ENCODE measurements at regions not wholly inside any gene's neighbourhood (a gene's known extent, or its start where the extent isn't known, plus 50 kb on each side); places are given as distances from the start of the nearest gene placed in this dataset.

- TF ChIP-seq EZH2 (IDR thresholded peaks at IDR 0.05; ENCODE audit: borderline replicate concordance, insufficient read depth, low read depth, low read length, poor library complexity, severe bottlenecking) (no peak), CTCF (IDR thresholded peaks at IDR 0.05) (no peak)
- Histone ChIP-seq H4K20me1 (ENCODE audit: control insufficient read depth, insufficient read depth, low read length, poor library complexity, severe bottlenecking) (no peaks in the 10 kb centered on the region), H3K4me2 (replicated peaks; ENCODE audit: low read depth, low read length, poor library complexity, severe bottlenecking) (no peak overlapping the region), H2AFZ (ENCODE audit: insufficient read depth, low read depth, low read length, poor library complexity, severe bottlenecking) (no peak overlapping the region), H3K79me2 (ENCODE audit: control insufficient read depth, insufficient read depth, low read length) (no peaks in the 10 kb centered on the region), H3K9ac (ENCODE audit: low read length) (no peak overlapping the region), H3K4me3 (ENCODE audit: control extremely low read depth in 1 of 5, extremely low read depth in 1 of 5, insufficient read depth in 1 of 5, low read depth in 2 of 5, low read length in 4 of 5) (no peak overlapping the region), H3K4me1 (ENCODE audit: control insufficient read depth in 2 of 2, insufficient read depth in 2 of 2, low read length in 2 of 2) (no peaks in the 10 kb centered on the region), H3K27me3 (replicated peaks in 1 of 4; ENCODE audit: control extremely low read depth in 1 of 4, control insufficient read depth in 3 of 4, insufficient read depth in 4 of 4, low read length in 3 of 4) (no peaks in the 10 kb centered on the region), H3K27ac (ENCODE audit: low read length in 2 of 2) (no peak overlapping the region), H3K9me3 (ENCODE audit: control extremely low read depth in 1 of 3, control insufficient read depth in 2 of 3, insufficient read depth in 1 of 3, low read length in 2 of 3) (no peaks in the 10 kb centered on the region), H3K36me3 (replicated peaks in 1 of 2; ENCODE audit: control extremely low read depth in 1 of 2, control insufficient read depth in 1 of 2, extremely low read depth in 1 of 2, insufficient read depth in 2 of 2, low read length in 1 of 2) (no peaks in the 10 kb centered on the region)
- intact Hi-C loops (cut with micrococcal nuclease), result no loop called here
- no peak overlapping the region for H3K27ac Mint-ChIP-seq
- no peaks in the 10 kb centered on the region for H3K27me3 Mint-ChIP-seq
- H3K4me1 Mint-ChIP-seq, result no peaks in the 10 kb centered on the region
- CTCF ChIA-PET, result no interaction called here
- WGBS (ENCODE audit: insufficient coverage), result no CpG with 5 or more reads among the region's 2 CpGs
- DNase-seq (no peak), ATAC-seq (ENCODE audit: low read depth) (no peak)
- H3K9me3 Mint-ChIP-seq (ENCODE audit: insufficient read depth), result no peaks in the 10 kb centered on the region
- no peak overlapping the region for H3K4me3 Mint-ChIP-seq
- POLR2A ChIA-PET, result no interaction called here
Observed at GRCh38 chr10:36042135-36042534, 400.0 kb upstream of the FZD8 start.

- ChIA-PET CTCF (no interaction called here), POLR2A (no interaction called here)
- no peak overlapping the region for H3K27ac ChIP-seq (ENCODE audit: low read length in 2 of 2)
- no peak overlapping the region for H3K4me3 ChIP-seq (ENCODE audit: control extremely low read depth in 1 of 5, extremely low read depth in 1 of 5, insufficient read depth in 1 of 5, low read depth in 2 of 5, low read length in 4 of 5)
- Mint-ChIP-seq H3K9me3 (ENCODE audit: insufficient read depth) (no peaks in the 10 kb centered on the region), H3K4me1 (no peaks in the 10 kb centered on the region), H3K27me3 (no peaks in the 10 kb centered on the region), H3K4me3 (no peak overlapping the region), H3K27ac (no peak overlapping the region)
- H3K79me2 ChIP-seq (ENCODE audit: control insufficient read depth, insufficient read depth, low read length), result no peaks in the 10 kb centered on the region
- no peaks in the 10 kb centered on the region for H3K4me1 ChIP-seq (ENCODE audit: control insufficient read depth in 2 of 2, insufficient read depth in 2 of 2, low read length in 2 of 2)
- WGBS (ENCODE audit: insufficient coverage), result 56% methylated on average over 2 of the region's 3 CpGs
- ATAC-seq (ENCODE audit: low read depth) (no peak), DNase-seq (no peak)
- no peak overlapping the region for H3K4me2 ChIP-seq (replicated peaks; ENCODE audit: low read depth, low read length, poor library complexity, severe bottlenecking)
- H2AFZ ChIP-seq (ENCODE audit: insufficient read depth, low read depth, low read length, poor library complexity, severe bottlenecking), result no peak overlapping the region
- no peaks in the 10 kb centered on the region for H3K9me3 ChIP-seq (ENCODE audit: control extremely low read depth in 1 of 3, control insufficient read depth in 2 of 3, insufficient read depth in 1 of 3, low read length in 2 of 3)
- H3K9ac ChIP-seq (ENCODE audit: low read length), result no peak overlapping the region
- intact Hi-C loops (cut with micrococcal nuclease), result no loop called here
- no peaks in the 10 kb centered on the region for H3K36me3 ChIP-seq (replicated peaks in 1 of 2; ENCODE audit: control extremely low read depth in 1 of 2, control insufficient read depth in 1 of 2, extremely low read depth in 1 of 2, insufficient read depth in 2 of 2, low read length in 1 of 2)
- no peaks in the 10 kb centered on the region for H4K20me1 ChIP-seq (ENCODE audit: control insufficient read depth, insufficient read depth, low read length, poor library complexity, severe bottlenecking)
- TF ChIP-seq CTCF (IDR thresholded peaks at IDR 0.05), result no peak
- TF ChIP-seq EZH2 (IDR thresholded peaks at IDR 0.05; ENCODE audit: borderline replicate concordance, insufficient read depth, low read depth, low read length, poor library complexity, severe bottlenecking), result no peak
- H3K27me3 ChIP-seq (replicated peaks in 1 of 4; ENCODE audit: control extremely low read depth in 1 of 4, control insufficient read depth in 3 of 4, insufficient read depth in 4 of 4, low read length in 3 of 4), result no peaks in the 10 kb centered on the region
Observed at GRCh38 chr10:36038316-36038955, 396.3 kb upstream of the FZD8 start.

Measured in B cell (primary cell).